BLaER1 (cell line): ENCODE measurements at regions not wholly inside any gene's neighbourhood (a gene's known extent, or its start where the extent isn't known, plus 50 kb on each side); places are given as distances from the start of the nearest gene placed in this dataset.
"Not testable (repeated sequence)": the region's sequence is repeated elsewhere in the genome, so short reads cannot be mapped to it uniquely, and the experiment has no call there.

Source experiments
- H3K27ac ChIP-seq: shearing (Covaris generic); formaldehyde crosslinking; 2 replicates; pipeline ENCODE4 v1.8.1; 2022
- H3K27me3 ChIP-seq: shearing (Covaris generic); formaldehyde crosslinking; 2 replicates; pipeline ENCODE4 v1.8.1; 2022
- H3K36me3 ChIP-seq: shearing (Covaris generic); formaldehyde crosslinking; 2 replicates; pipeline ENCODE4 v1.8.1; 2022
- H3K4me1 ChIP-seq: shearing (Covaris generic); formaldehyde crosslinking; 2 replicates; pipeline ENCODE4 v1.8.1; 2022
- H3K4me2 ChIP-seq: shearing (Covaris generic); formaldehyde crosslinking; 2 replicates; pipeline ENCODE4 v1.8.1; 2022
- H3K4me3 ChIP-seq: shearing (Covaris generic); formaldehyde crosslinking; 2 replicates; pipeline ENCODE4 v1.8.1; 2022
- H3K9ac ChIP-seq: shearing (Covaris generic); formaldehyde crosslinking; 2 replicates; pipeline ENCODE4 v1.8.1; 2022
- H3K9me3 ChIP-seq: shearing (Covaris generic); formaldehyde crosslinking; 2 replicates; pipeline ENCODE4 v1.8.1; 2022
- H4K20me1 ChIP-seq: shearing (Covaris generic); formaldehyde crosslinking; 2 replicates; pipeline ENCODE4 v1.8.1; 2022
- Cebpa-rat ChIP-seq: shearing (Covaris generic); IDR thresholded peaks from 2 replicates; pipeline ENCODE4 v1.8.1; 2022

GRCh38 chr12:114041136-114041535 lies 75.0 kb upstream of the RBM19 start:
- TF ChIP-seq Cebpa-rat, result no peak
- Histone ChIP-seq H3K9me3 (no peaks in the 10 kb centered on the region), H4K20me1 (no peaks in the 10 kb centered on the region), H3K4me2 (no peak overlapping the region), H3K4me1 (no peaks in the 10 kb centered on the region), H3K27me3 (no peaks in the 10 kb centered on the region), H3K27ac (no peak overlapping the region), H3K36me3 (no peaks in the 10 kb centered on the region), H3K4me3 (no peak overlapping the region), H3K9ac (no peak overlapping the region)

- Histone ChIP-seq H3K27me3 (no peaks in the 10 kb centered on the region), H3K9ac (no peak overlapping the region), H3K4me3 (no peak overlapping the region), H3K4me2 (no peak overlapping the region), H4K20me1 (no peaks in the 10 kb centered on the region), H3K36me3 (no peaks in the 10 kb centered on the region), H3K4me1 (no peaks in the 10 kb centered on the region), H3K27ac (no peak overlapping the region), H3K9me3 (no peaks in the 10 kb centered on the region)
- TF ChIP-seq Cebpa-rat, result no peak
These were observed 72.8 kb upstream of the RBM19 start for GRCh38 chr12:114038962-114039361.

DNA sequence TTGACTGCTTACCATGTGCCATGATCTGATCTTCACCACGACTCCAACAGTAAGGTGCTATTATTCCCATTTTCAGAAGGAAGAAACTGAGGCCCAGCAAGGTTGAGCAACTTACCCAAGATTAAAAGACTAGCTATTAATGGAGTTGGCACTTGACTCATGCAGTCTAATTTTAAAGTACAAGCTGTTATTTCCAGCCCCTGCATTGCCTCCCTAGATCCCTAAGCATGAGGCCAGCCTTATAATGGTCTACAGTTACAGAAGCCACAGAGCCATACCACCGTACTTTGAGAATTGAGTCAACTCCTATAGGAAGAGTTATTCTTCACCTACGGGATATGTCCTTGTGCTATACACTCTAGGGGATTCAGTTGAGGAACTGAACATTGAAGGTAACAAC lies 66.7 kb upstream of the RBM19 start:
- Histone ChIP-seq H4K20me1 (no peaks in the 10 kb centered on the region), H3K36me3 (no peaks in the 10 kb centered on the region), H3K9ac (no peak overlapping the region), H3K4me2 (no peak overlapping the region), H3K4me3 (no peak overlapping the region), H3K9me3 (no peaks in the 10 kb centered on the region), H3K27me3 (peaks cover 3% of the 10 kb centered on the region; the same call in 1 of the 2 replicates), H3K4me1 (no peaks in the 10 kb centered on the region), H3K27ac (no peak overlapping the region)
- no peak for TF ChIP-seq Cebpa-rat

DNA sequence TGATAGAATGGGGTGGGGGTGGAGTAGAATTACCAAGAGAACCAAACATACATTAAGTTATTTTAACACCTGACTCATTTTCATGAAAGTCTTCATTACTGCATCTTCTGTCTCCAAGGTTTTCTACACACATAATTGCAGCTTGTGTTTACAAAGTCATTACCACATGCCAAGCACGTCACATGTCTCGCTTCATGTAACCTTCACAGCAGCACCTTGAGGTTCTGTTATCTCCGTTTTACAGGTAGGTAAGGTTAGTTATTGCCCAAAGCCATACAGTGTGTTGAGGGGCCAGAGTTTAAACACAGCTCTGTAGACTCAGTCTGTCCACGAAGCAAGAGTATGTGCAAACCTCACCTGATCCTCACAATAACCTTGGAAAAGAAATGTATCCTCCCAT lies 64.3 kb upstream of the RBM19 start:
- H3K9ac ChIP-seq, result no peak overlapping the region
- no peaks in the 10 kb centered on the region for H4K20me1 ChIP-seq
- no peak overlapping the region for H3K4me3 ChIP-seq
- no peaks in the 10 kb centered on the region for H3K4me1 ChIP-seq
- no peak for TF ChIP-seq Cebpa-rat
- H3K9me3 ChIP-seq, result peaks cover 4% of the 10 kb centered on the region; the same call in 1 of the 2 replicates
- H3K27me3 ChIP-seq, result peaks cover 3% of the 10 kb centered on the region; the same call in 1 of the 2 replicates
- H3K27ac ChIP-seq, result no peak overlapping the region
- H3K36me3 ChIP-seq, result no peaks in the 10 kb centered on the region
- no peak overlapping the region for H3K4me2 ChIP-seq

DNA sequence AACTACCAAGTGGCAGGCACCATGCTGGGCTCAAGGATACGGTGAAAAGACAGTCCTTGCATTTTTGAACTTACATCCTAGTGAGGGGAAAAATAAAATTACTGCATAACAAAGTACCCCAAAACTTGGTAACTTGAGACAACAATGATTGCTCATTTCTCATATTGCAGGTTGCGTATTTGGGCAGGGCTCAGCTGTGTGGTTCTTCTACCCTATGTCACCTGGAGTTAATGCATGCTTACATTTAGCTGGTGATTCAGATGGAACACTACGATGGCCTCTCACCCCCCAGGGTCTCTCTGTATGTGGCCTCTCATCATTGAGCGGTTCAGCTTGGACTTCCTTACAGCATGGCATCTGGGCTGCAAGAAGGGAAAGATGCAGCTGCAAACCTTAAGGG lies 60.7 kb upstream of the RBM19 start:
- Histone ChIP-seq H3K4me1 (no peaks in the 10 kb centered on the region), H3K36me3 (no peaks in the 10 kb centered on the region), H3K27me3 (peaks cover 3% of the 10 kb centered on the region; the same call in 1 of the 2 replicates), H3K4me3 (no peak overlapping the region), H3K9ac (no peak overlapping the region), H3K27ac (no peak overlapping the region), H4K20me1 (no peaks in the 10 kb centered on the region), H3K9me3 (peaks cover 4% of the 10 kb centered on the region; the same call in 1 of the 2 replicates), H3K4me2 (no peak overlapping the region)
- no peak for TF ChIP-seq Cebpa-rat

GRCh38 chr12:114025935-114026334 lies 59.8 kb upstream of the RBM19 start:
- Histone ChIP-seq H3K27me3 (peaks cover 3% of the 10 kb centered on the region; the same call in 1 of the 2 replicates), H3K27ac (no peak overlapping the region), H3K4me3 (no peak overlapping the region), H4K20me1 (no peaks in the 10 kb centered on the region), H3K9me3 (peaks cover 4% of the 10 kb centered on the region; the same call in 1 of the 2 replicates), H3K9ac (no peak overlapping the region), H3K4me1 (no peaks in the 10 kb centered on the region), H3K4me2 (no peak overlapping the region), H3K36me3 (no peaks in the 10 kb centered on the region)
- no peak for TF ChIP-seq Cebpa-rat

DNA sequence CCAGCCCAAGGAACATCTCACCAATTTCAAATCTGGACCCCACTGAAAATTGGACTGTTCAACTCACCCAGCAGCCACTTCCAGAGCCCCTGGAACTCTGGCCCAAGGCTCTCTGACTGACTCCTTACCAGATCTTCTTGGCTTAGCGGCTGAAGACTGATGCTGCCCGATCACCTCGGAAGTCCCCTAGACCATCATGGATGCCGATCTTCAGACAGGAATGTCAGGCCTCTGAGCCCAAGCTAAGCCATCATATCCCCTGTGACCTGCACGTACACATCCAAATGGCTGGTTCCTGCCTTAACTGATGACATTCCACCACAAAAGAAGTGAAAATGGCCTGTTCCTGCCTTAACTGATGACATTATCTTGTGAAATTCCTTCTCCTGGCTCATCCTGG lies 56.0 kb upstream of the RBM19 start:
- not testable (repeated sequence) for H4K20me1 ChIP-seq, H3K36me3 ChIP-seq, H3K4me2 ChIP-seq, H3K27ac ChIP-seq, H3K9ac ChIP-seq, H3K4me1 ChIP-seq, H3K4me3 ChIP-seq, H3K27me3 ChIP-seq, H3K9me3 ChIP-seq

- Histone ChIP-seq H3K27me3 (no peaks in the 10 kb centered on the region), H3K9me3 (no peaks in the 10 kb centered on the region), H4K20me1 (no peaks in the 10 kb centered on the region), H3K4me1 (peaks cover 4% of the 10 kb centered on the region; the same call in 1 of the 2 replicates), H3K4me3 (no peak overlapping the region), H3K4me2 (no peak overlapping the region), H3K36me3 (no peaks in the 10 kb centered on the region), H3K9ac (no peak overlapping the region), H3K27ac (no peak overlapping the region)
- no peak for TF ChIP-seq Cebpa-rat
These were observed 52.5 kb upstream of the RBM19 start for GRCh38 chr12:114018669-114019068.
